Panc1 (cell line): ENCODE measurements at regions not wholly inside any gene's neighbourhood (a gene's known extent, or its start where the extent isn't known, plus 50 kb on each side); places are given as distances from the start of the nearest gene placed in this dataset.
"Not testable (repeated sequence)": the region's sequence is repeated elsewhere in the genome, so short reads cannot be mapped to it uniquely, and the experiment has no call there.

Experiments
- ATAC-seq: fragments of 200-7000 bp; cut with Tn5 transposase; 2 replicates; pipeline ENCODE4 v1.9.1; 2020; ENCODE audit warnings: mild to moderate bottlenecking, moderate library complexity
- BruUV-seq: library from RNA; stranded (reverse); fragments of 400-500 nt; replicated peaks from 2 replicates; lab custom pipeline; 2021; lab: Mats Ljungman, UMichigan
- CTCF ChIA-PET: fragments of 300-600 bp; sonication (Branson Sonifier 250); formaldehyde crosslinking; loops from one replicate; lab custom pipeline; 2022; ENCODE audit warnings: antibody characterized with exemption; lab: Charles Lee
- POLR2A ChIA-PET: fragments of 300-600 bp; sonication (Branson Sonifier 250); formaldehyde crosslinking; loops from one replicate; lab custom pipeline; 2022; ENCODE audit warnings: antibody characterized with exemption; lab: Charles Lee
- DNase-seq: peaks from one replicate; pipeline ENCODE4 v3.0.0-alpha.2; 2010; ENCODE audit warnings: low read depth, low spot score
- H3K27ac ChIP-seq: 2 replicates; pipeline ENCODE4 v1.5.1; 2011; ENCODE audit warnings: mild to moderate bottlenecking, low read length, inconsistent platforms
- H3K27me3 ChIP-seq: fragments of 200-500 bp; sonication (Bioruptor generic); 2 replicates; pipeline ENCODE4 v1.6.0; 2014; ENCODE audit warnings: low read length, inconsistent platforms; ENCODE audit not compliant: control insufficient read depth, insufficient read depth
- H3K36me3 ChIP-seq: fragments of 200-500 bp; sonication (Bioruptor generic); 2 replicates; pipeline ENCODE4 v1.5.1; 2014; ENCODE audit warnings: inconsistent platforms, mild to moderate bottlenecking, low read length, moderate library complexity; ENCODE audit not compliant: control insufficient read depth, insufficient read depth
- H3K4me1 ChIP-seq: 2 replicates; pipeline ENCODE4 v1.5.1; 2011; ENCODE audit warnings: inconsistent platforms, mild to moderate bottlenecking, low read length, moderate library complexity; ENCODE audit not compliant: control insufficient read depth, insufficient read depth
- H3K4me3 ChIP-seq, 2 experiments: 2 replicates each; pipeline ENCODE4 v1.5.1; 2011 to 2012; ENCODE audit warnings: low read depth in 2 of 2, low read length in 2 of 2, mild to moderate bottlenecking in 2 of 2, inconsistent platforms in 1 of 2, moderate library complexity in 1 of 2
- H3K9me3 ChIP-seq: fragments of 200-500 bp; sonication (Bioruptor generic); 2 replicates; pipeline ENCODE4 v1.5.1; 2014; ENCODE audit warnings: low read depth, mild to moderate bottlenecking, inconsistent platforms, low read length, moderate library complexity; ENCODE audit not compliant: control insufficient read depth, insufficient read depth
- POLR2AphosphoS5 ChIP-seq: IDR thresholded peaks from 2 replicates; pipeline ENCODE4 v1.6.1; 2012; ENCODE audit warnings: mild to moderate bottlenecking, low read depth, low read length, moderate library complexity
- SIN3A ChIP-seq: IDR thresholded peaks from 2 replicates; pipeline ENCODE4 v1.6.1; 2012; ENCODE audit warnings: low read depth, mild to moderate bottlenecking, low read length, moderate library complexity, borderline replicate concordance; ENCODE audit not compliant: insufficient read depth
- TCF7L2 ChIP-seq: IDR thresholded peaks from 2 replicates; pipeline ENCODE4 v1.6.1; 2011; ENCODE audit warnings: mild to moderate bottlenecking, low read depth, low read length, inconsistent platforms
- in situ Hi-C: cut with HindIII; loops from 2 replicates; pipeline ENCODE4 v1.10.0; 2016; ENCODE audit warnings: low sequenced_read_pairs, low pct_unique_long_range_greater_than_20kb
- intact Hi-C: fragments of 100-400 bp; cut with micrococcal nuclease; formaldehyde crosslinking; loops from one replicate; pipeline ENCODE4 v1.10.0; 2022; ENCODE audit not compliant: unreplicated experiment
- TF ChIP-seq, protein P1 (sequence below): fragments of 450-650 bp; IDR thresholded peaks from 2 replicates; pipeline ENCODE4 v1.5.1; 2017; ENCODE audit warnings: mild to moderate bottlenecking
- TF ChIP-seq, protein P2 (sequence below), 2 experiments: IDR thresholded peaks; 2 replicates each; pipeline ENCODE4 v1.6.1; 2011 to 2012; ENCODE audit warnings: low read depth in 2 of 2, control low read depth in 1 of 2, low read length in 1 of 2, mild to moderate bottlenecking in 1 of 2, moderate library complexity in 1 of 2; ENCODE audit not compliant: insufficient read depth in 1 of 2

DNA sequence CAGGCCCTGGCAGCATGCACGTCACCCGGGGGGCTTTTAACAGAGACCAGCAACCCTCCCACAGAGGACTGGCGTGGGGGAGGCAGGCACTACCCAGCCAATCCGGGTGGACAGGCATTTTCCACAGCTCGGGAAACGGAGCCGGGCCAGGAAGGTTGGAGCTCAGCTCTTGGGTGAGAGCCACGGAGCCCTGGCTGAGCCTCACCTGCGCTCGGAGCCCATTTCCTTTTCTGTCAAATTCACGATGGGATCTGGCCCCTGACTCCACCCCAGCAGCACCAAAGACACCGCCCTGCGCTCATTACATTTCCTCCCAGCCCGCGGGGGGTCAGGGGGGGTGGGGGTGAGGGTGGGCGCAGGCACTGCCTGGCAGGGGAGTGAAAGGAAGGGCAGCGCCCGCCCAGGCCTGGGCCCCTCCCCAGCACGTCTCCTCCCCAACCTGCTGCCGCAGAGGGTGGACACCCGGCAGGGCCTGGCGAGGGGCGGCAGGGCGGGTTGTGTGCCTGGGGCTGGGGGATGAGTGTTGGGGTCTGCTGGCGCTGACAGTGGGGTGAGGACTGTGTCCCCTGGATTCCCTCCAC is 145.4 kb downstream of the LAT start:
- H3K4me3 ChIP-seq, ATAC-seq, in situ Hi-C loops, H3K27me3 ChIP-seq, H3K4me1 ChIP-seq, POLR2A ChIA-PET, CTCF ChIA-PET, intact Hi-C loops, H3K9me3 ChIP-seq, BruUV-seq, H3K36me3 ChIP-seq, DNase-seq, H3K27ac ChIP-seq: not testable (repeated sequence)

DNA sequence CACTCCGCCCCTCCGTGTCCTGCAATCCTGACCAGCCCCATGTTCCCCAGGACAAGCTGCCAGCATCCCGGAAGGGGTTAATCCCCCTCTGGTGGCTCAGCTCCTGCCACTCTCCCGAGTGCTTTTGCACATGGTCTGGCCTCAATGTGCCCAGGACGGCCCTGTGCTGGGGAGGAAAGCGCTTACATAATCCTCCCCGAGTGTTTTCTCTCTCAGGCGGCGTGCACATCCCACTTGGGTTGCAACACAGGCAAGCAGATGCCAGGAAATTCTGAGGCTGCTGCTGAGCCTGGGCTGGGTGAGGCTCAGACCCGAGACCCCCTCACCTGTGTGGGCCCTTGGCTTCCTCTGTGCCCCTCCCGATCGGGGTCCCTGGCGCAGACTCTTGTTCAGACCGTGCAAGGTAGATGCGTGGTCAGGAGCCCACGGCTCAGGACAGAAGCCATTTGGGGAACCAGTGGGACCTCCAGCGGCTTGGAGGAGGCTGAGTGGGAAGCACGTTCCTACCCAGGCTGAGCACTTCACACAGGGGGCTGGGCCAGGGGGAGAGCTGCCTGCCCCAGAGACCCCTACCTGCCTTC is 144.7 kb downstream of the LAT start:
- H3K9me3 ChIP-seq, H3K4me1 ChIP-seq, intact Hi-C loops, H3K27me3 ChIP-seq, BruUV-seq, H3K4me3 ChIP-seq, H3K27ac ChIP-seq, H3K36me3 ChIP-seq, in situ Hi-C loops, POLR2A ChIA-PET, DNase-seq, CTCF ChIA-PET, ATAC-seq: not testable (repeated sequence)

DNA sequence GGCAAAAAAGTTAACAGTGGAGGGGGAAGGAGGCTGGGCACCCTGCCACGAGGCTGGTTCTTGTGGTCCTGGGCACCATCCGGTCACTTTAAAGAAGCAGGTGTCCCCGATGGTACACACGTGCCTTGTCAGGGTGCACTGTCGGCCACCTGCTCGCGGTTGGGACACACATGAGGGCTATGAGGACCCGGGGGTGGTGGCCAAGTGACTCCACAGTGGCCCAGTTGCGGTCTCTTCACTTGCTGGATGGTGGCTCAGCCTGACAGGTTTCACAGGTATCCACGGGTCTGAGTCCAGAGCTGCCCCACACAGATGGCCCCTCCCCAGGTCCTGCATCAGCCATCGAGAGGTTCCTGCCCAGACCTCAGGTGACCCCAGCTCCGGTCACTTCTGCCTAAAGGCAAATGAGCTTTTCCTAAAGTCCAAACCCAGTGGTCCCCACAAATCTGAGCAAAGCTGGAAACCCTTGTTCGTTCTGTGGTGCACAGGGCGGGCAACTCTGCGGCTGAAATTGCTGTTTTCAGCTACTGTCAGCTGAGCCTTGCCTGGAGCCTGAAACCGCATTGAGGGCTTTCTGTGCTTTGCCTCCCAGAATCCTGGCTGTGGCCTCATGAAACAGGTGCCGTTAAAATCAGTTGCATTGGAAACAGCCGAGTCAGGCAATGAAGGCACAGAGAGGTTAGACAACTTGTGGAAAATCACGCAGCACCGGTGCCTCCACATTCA is 144.0 kb downstream of the LAT start:
- CTCF ChIA-PET, H3K27me3 ChIP-seq, BruUV-seq, H3K27ac ChIP-seq, intact Hi-C loops, POLR2A ChIA-PET, H3K4me1 ChIP-seq, H3K36me3 ChIP-seq, in situ Hi-C loops, DNase-seq, H3K9me3 ChIP-seq, ATAC-seq, H3K4me3 ChIP-seq: not testable (repeated sequence)

DNA sequence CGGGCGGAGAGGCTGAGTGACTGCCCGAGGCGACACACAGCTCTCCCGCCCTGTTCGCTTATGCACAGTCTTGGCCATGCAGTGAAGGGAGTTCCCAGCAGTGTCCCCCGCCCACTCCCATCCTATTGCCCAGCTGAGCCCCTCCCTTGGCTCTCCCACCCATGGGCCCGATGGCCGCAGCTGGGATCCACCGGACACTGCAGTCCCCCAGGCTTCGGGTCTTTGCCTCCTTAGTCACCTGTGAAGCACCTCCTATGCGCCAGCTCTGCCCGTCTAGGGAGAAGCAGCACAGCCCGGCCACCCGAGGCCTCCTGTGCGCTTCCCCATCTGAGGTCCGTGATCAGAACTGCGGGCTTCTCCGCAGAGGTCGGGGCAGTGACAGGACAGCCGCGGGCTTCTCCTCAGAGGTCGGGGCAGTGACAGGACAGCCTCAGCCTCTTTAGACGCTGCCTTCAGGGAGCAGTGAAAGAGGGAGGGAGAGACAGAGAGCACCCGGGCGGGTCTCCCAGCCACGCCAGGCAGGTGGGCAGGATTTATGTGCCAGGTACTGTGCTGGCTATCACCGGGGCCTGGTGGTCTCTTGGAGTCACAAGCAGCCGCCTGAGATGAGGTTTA is 143.1 kb downstream of the LAT start:
- in situ Hi-C loops, H3K4me1 ChIP-seq, BruUV-seq, DNase-seq, H3K4me3 ChIP-seq, H3K36me3 ChIP-seq, H3K27me3 ChIP-seq, POLR2A ChIA-PET, H3K27ac ChIP-seq, intact Hi-C loops, CTCF ChIA-PET, H3K9me3 ChIP-seq: not testable (repeated sequence)
- ATAC-seq: peak; percentile 33; the same call in 1 of the 2 replicates

DNA sequence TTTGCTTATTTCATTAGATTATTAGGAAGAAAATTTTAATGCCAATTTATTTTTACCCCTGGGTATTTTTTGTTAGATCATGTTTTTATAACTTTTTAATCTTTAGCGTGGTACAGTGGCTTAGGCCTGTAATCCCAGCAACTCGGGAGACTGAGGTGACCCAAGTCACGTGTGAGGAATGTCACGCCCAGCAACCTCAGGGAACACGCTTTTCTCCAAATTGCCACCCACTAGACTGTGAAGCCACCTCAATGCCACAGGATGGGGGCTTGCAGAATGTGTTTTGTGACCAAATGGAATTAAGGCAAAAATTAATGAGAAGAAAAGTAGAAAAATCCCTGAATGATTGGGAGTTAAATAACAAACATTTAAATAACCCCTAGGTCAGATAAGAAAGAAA is 141.8 kb downstream of the LAT start:
- Histone ChIP-seq H3K27me3 (no peaks in the 10 kb centered on the region), H3K9me3 (no peaks in the 10 kb centered on the region), H3K4me3 (no peak overlapping the region), H3K4me1 (no peaks in the 10 kb centered on the region), H3K27ac (no peak overlapping the region), H3K36me3 (no peaks in the 10 kb centered on the region)
- no TSS peak for BruUV-seq
- intact Hi-C loops (no loop called here), in situ Hi-C loops (no loop called here)
- POLR2A ChIA-PET: no interaction called here
- TF ChIP-seq POLR2AphosphoS5: no peak
- no peak for TF ChIP-seq TCF7L2
- TF ChIP-seq, protein P1, sequence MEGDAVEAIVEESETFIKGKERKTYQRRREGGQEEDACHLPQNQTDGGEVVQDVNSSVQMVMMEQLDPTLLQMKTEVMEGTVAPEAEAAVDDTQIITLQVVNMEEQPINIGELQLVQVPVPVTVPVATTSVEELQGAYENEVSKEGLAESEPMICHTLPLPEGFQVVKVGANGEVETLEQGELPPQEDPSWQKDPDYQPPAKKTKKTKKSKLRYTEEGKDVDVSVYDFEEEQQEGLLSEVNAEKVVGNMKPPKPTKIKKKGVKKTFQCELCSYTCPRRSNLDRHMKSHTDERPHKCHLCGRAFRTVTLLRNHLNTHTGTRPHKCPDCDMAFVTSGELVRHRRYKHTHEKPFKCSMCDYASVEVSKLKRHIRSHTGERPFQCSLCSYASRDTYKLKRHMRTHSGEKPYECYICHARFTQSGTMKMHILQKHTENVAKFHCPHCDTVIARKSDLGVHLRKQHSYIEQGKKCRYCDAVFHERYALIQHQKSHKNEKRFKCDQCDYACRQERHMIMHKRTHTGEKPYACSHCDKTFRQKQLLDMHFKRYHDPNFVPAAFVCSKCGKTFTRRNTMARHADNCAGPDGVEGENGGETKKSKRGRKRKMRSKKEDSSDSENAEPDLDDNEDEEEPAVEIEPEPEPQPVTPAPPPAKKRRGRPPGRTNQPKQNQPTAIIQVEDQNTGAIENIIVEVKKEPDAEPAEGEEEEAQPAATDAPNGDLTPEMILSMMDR: no peak
- TF ChIP-seq, protein P2, sequence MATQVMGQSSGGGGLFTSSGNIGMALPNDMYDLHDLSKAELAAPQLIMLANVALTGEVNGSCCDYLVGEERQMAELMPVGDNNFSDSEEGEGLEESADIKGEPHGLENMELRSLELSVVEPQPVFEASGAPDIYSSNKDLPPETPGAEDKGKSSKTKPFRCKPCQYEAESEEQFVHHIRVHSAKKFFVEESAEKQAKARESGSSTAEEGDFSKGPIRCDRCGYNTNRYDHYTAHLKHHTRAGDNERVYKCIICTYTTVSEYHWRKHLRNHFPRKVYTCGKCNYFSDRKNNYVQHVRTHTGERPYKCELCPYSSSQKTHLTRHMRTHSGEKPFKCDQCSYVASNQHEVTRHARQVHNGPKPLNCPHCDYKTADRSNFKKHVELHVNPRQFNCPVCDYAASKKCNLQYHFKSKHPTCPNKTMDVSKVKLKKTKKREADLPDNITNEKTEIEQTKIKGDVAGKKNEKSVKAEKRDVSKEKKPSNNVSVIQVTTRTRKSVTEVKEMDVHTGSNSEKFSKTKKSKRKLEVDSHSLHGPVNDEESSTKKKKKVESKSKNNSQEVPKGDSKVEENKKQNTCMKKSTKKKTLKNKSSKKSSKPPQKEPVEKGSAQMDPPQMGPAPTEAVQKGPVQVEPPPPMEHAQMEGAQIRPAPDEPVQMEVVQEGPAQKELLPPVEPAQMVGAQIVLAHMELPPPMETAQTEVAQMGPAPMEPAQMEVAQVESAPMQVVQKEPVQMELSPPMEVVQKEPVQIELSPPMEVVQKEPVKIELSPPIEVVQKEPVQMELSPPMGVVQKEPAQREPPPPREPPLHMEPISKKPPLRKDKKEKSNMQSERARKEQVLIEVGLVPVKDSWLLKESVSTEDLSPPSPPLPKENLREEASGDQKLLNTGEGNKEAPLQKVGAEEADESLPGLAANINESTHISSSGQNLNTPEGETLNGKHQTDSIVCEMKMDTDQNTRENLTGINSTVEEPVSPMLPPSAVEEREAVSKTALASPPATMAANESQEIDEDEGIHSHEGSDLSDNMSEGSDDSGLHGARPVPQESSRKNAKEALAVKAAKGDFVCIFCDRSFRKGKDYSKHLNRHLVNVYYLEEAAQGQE (IDR thresholded peaks at IDR 0.05; ENCODE audit: insufficient read depth in 1 of 2, low read depth in 2 of 2, low read length in 1 of 2): no peak
- TF ChIP-seq SIN3A: no peak
- DNase-seq (no peak), ATAC-seq (no peak)
- CTCF ChIA-PET: no interaction called here
